ENCODE measurements at regions not wholly inside any gene's neighbourhood (a gene's known extent, or its start where the extent isn't known, plus 50 kb on each side); places are given as distances from the start of the nearest gene placed in this dataset.

GRCh38 chr5:7146886-7147285 is 249.1 kb upstream of the ADCY2 start:
- H4K8ac ChIP-seq (replicated peaks; ENCODE audit: insufficient read length, low read depth, low read length), result no peak overlapping the region
- no peaks in the 10 kb centered on the region for H3K27me3 ChIP-seq (ENCODE audit: insufficient read depth, low read length)
- no peak overlapping the region for H2BK120ac ChIP-seq (ENCODE audit: low read depth, low read length, poor library complexity, severe bottlenecking)
- peaks cover 10% of the 10 kb centered on the region in 2 experiments for H3K4me1 Mint-ChIP-seq
- H3K79me2 ChIP-seq (ENCODE audit: insufficient read depth, low read length), result no peaks in the 10 kb centered on the region
- no peak overlapping the region for H4K91ac ChIP-seq (ENCODE audit: insufficient read length, low read depth, low read length)
- no peak overlapping the region for H3K18ac ChIP-seq (ENCODE audit: insufficient read length, low read depth, low read length)
- no peak overlapping the region for H4K5ac ChIP-seq (ENCODE audit: insufficient read length, low read depth, low read length)
- no peak overlapping the region for H2BK20ac ChIP-seq (ENCODE audit: low read depth, low read length, poor library complexity, severe bottlenecking)
- H3K9ac ChIP-seq (ENCODE audit: extremely low read depth, insufficient read length, low read length), result no peak overlapping the region
- H3K79me1 ChIP-seq (ENCODE audit: insufficient read depth, low read depth, low read length, poor library complexity, severe bottlenecking), result no peaks in the 10 kb centered on the region
- DNase-seq, result no peak
- TF ChIP-seq CTCF (conservative IDR thresholded peaks at IDR 0.05), result no peak
- H3K4ac ChIP-seq (ENCODE audit: low read depth, low read length), result no peak overlapping the region
- no peaks in the 10 kb centered on the region for H4K20me1 ChIP-seq (ENCODE audit: control insufficient read depth, insufficient read depth, insufficient read length)
- no peak overlapping the region for H2AK5ac ChIP-seq (ENCODE audit: insufficient read length, low read length)
- no peaks in the 10 kb centered on the region for H3K36me3 Mint-ChIP-seq (ENCODE audit: insufficient read depth in 1 of 3, low read depth in 3 of 3)
- no peaks in the 10 kb centered on the region for H3K9me3 ChIP-seq (ENCODE audit: control insufficient read depth, low read depth, low read length)
- no peaks in the 10 kb centered on the region for H3K9me3 Mint-ChIP-seq
- H3K4me3 Mint-ChIP-seq, result no peak overlapping the region
- no peak overlapping the region for H2BK15ac ChIP-seq (ENCODE audit: low read depth, low read length)
- no CpG with 5 or more reads among the region's 1 CpG for WGBS (ENCODE audit: extremely low coverage, insufficient read length, low lambda C conversion rate)
- H3K4me1 ChIP-seq (ENCODE audit: insufficient read depth, low read length), result peaks cover 5% of the 10 kb centered on the region; the same call in 1 of the 2 replicates
- no peak overlapping the region for H2BK5ac ChIP-seq (ENCODE audit: insufficient read length, low read length)
- H2BK12ac ChIP-seq (ENCODE audit: insufficient read length, low read depth, low read length), result no peak overlapping the region
- no peaks in the 10 kb centered on the region for H3K27me3 Mint-ChIP-seq (ENCODE audit: low read depth)
- H2AFZ ChIP-seq (ENCODE audit: low read length), result no peak overlapping the region
- H3K27ac ChIP-seq (ENCODE audit: insufficient read length, low read depth, low read length), result no peak overlapping the region
- H3K23ac ChIP-seq (ENCODE audit: insufficient read length, low read depth, low read length), result no peak overlapping the region
- H3T11ph ChIP-seq (ENCODE audit: low read length), result no peak overlapping the region
- no peak overlapping the region for H3K27ac Mint-ChIP-seq
- no peak overlapping the region for H3K4me2 ChIP-seq (ENCODE audit: insufficient read depth, insufficient read length, low read length)
- no peak overlapping the region for H3K14ac ChIP-seq (ENCODE audit: insufficient read depth, low read length)
- no peak overlapping the region for H3K56ac ChIP-seq (ENCODE audit: insufficient read length, low read depth, low read length)
- no peaks in the 10 kb centered on the region for H3K23me2 ChIP-seq (ENCODE audit: insufficient read length, low read depth, low read length, poor library complexity, severe bottlenecking)

Data from H9 (cell line).